ENCODE measurements at regions not wholly inside any gene's neighbourhood (a gene's known extent, or its start where the extent isn't known, plus 50 kb on each side); places are given as distances from the start of the nearest gene placed in this dataset.

DNA sequence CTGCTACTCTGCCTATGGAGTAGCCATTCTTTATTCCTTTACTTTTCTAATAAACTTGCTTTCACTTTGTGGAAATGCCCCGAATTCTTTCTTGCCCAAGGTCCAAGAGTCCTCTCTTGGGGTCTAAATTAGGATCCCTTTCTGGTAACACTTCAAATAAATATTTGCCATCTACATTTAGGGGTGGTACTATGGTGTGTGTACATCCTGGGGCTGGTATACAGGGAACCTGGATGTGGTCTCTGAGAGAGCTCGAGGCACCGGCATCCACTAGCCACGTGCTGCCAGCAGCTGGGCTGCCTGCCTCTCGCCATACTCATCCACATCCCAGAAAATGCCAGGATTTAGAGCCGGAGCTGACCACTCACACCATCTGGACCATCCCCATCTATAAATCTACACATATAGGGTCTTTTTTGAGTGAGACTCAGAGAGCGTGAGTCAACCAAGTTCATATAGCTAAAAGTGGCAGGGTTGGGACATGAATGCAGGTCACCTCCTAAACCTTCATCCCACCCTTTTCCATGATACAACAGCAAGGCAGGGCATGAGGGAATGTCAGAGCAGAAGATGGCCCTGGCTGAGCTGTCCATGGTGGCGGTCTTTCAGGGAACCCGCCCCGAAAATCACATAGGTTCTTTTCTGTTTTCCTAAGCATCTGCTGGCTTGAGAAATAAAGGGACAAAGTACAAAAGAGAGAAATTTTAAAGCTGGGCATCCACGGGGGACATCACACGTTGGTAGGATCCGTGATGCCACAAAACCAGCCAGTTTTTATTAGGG is 76.6 kb upstream of the F3 start:
- TF ChIP-seq, protein P1, sequence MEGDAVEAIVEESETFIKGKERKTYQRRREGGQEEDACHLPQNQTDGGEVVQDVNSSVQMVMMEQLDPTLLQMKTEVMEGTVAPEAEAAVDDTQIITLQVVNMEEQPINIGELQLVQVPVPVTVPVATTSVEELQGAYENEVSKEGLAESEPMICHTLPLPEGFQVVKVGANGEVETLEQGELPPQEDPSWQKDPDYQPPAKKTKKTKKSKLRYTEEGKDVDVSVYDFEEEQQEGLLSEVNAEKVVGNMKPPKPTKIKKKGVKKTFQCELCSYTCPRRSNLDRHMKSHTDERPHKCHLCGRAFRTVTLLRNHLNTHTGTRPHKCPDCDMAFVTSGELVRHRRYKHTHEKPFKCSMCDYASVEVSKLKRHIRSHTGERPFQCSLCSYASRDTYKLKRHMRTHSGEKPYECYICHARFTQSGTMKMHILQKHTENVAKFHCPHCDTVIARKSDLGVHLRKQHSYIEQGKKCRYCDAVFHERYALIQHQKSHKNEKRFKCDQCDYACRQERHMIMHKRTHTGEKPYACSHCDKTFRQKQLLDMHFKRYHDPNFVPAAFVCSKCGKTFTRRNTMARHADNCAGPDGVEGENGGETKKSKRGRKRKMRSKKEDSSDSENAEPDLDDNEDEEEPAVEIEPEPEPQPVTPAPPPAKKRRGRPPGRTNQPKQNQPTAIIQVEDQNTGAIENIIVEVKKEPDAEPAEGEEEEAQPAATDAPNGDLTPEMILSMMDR (IDR thresholded peaks at IDR 0.05; ENCODE audit: low read depth, low read length): no peak
- TF ChIP-seq POLR2A (IDR thresholded peaks at IDR 0.05; ENCODE audit: extremely low read depth, insufficient read length) (no peak), MYC (IDR thresholded peaks at IDR 0.05; ENCODE audit: low read depth, low read length) (no peak)
- TF ChIP-seq, protein P2, sequence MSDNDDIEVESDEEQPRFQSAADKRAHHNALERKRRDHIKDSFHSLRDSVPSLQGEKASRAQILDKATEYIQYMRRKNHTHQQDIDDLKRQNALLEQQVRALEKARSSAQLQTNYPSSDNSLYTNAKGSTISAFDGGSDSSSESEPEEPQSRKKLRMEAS (IDR thresholded peaks at IDR 0.05; ENCODE audit: low read depth, low read length): no peak

Measured in NB4 (cell line).